ENCODE measurements at regions not wholly inside any gene's neighbourhood (a gene's known extent, or its start where the extent isn't known, plus 50 kb on each side); places are given as distances from the start of the nearest gene placed in this dataset.

DNA sequence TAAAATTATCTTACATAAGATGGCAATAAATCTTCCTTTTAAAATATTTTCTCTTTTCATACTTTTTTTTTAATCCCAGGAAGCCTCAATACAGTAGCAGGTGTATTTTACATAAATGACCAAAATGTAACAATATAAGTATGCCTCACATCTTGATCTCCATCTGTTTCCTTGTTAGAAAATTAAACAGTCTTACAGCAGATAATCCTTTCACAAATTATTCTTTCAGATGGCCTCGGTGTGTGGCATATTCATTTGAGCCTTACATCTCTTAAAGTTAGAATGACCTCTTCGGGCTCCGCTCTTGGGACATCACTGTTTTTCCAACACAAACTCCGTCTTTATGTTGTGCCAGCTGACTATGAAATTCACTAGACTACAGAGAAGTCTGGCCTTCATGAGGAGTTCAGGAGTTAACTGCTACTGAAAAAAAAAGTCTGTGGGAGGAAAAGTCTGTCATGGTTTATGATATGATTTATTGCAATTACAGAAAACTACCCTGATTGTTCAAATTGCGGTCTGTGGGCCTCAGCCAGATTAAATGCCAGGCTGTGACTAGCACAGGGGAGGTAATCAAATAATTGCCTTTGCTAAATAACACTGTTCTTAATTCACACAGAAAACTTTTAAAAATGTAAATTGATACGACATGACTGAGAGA lies 292.9 kb upstream of the PUM3 start:
- TF ChIP-seq, protein P1, sequence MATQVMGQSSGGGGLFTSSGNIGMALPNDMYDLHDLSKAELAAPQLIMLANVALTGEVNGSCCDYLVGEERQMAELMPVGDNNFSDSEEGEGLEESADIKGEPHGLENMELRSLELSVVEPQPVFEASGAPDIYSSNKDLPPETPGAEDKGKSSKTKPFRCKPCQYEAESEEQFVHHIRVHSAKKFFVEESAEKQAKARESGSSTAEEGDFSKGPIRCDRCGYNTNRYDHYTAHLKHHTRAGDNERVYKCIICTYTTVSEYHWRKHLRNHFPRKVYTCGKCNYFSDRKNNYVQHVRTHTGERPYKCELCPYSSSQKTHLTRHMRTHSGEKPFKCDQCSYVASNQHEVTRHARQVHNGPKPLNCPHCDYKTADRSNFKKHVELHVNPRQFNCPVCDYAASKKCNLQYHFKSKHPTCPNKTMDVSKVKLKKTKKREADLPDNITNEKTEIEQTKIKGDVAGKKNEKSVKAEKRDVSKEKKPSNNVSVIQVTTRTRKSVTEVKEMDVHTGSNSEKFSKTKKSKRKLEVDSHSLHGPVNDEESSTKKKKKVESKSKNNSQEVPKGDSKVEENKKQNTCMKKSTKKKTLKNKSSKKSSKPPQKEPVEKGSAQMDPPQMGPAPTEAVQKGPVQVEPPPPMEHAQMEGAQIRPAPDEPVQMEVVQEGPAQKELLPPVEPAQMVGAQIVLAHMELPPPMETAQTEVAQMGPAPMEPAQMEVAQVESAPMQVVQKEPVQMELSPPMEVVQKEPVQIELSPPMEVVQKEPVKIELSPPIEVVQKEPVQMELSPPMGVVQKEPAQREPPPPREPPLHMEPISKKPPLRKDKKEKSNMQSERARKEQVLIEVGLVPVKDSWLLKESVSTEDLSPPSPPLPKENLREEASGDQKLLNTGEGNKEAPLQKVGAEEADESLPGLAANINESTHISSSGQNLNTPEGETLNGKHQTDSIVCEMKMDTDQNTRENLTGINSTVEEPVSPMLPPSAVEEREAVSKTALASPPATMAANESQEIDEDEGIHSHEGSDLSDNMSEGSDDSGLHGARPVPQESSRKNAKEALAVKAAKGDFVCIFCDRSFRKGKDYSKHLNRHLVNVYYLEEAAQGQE (IDR thresholded peaks at IDR 0.05; ENCODE audit: low read depth, low read length), result no peak
- TF ChIP-seq RCOR1 (IDR thresholded peaks at IDR 0.05; ENCODE audit: low read length) (no peak), CTCF (IDR thresholded peaks at IDR 0.05) (no peak), YY1 (IDR thresholded peaks at IDR 0.05; ENCODE audit: low read depth) (no peak)

Data from SK-N-SH (cell line).